Activated CD8-positive, alpha-beta memory T cell treated with anti-CD3 and anti-CD28 coated beads for 4 hours (primary cell): ENCODE measurements at regions not wholly inside any gene's neighbourhood (a gene's known extent, or its start where the extent isn't known, plus 50 kb on each side); places are given as distances from the start of the nearest gene placed in this dataset.

ENCODE experiments used
- DNase-seq, 2 donors: peaks; one replicate each; pipeline ENCODE4 v3.0.0-alpha.2; 2020; ENCODE audit warnings: low read depth in 2 of 2

GRCh38 chr2:145065342-145065741, 545.4 kb upstream of the ZEB2 start:
- DNase-seq: no peak

GRCh38 chr2:145064511-145064910, 544.6 kb upstream of the ZEB2 start:
- DNase-seq: no peak

- no peak for DNase-seq
These were observed 541.0 kb upstream of the ZEB2 start for GRCh38 chr2:145060876-145061275.

- DNase-seq: no peak
These were observed 540.0 kb upstream of the ZEB2 start for GRCh38 chr2:145059914-145060313.

- DNase-seq: no peak
These were observed 539.4 kb upstream of the ZEB2 start for GRCh38 chr2:145059343-145059742.

GRCh38 chr2:145058457-145058856, 538.5 kb upstream of the ZEB2 start:
- DNase-seq: no peak

- no peak for DNase-seq
These were observed 535.7 kb upstream of the ZEB2 start for GRCh38 chr2:145055651-145056050.

GRCh38 chr2:145050134-145050533, 530.2 kb upstream of the ZEB2 start:
- no peak for DNase-seq

GRCh38 chr2:145049475-145049874, 529.6 kb upstream of the ZEB2 start:
- no peak for DNase-seq

GRCh38 chr2:145047554-145047953, 527.6 kb upstream of the ZEB2 start:
- DNase-seq: no peak

- DNase-seq: no peak
These were observed 524.6 kb upstream of the ZEB2 start for GRCh38 chr2:145044491-145044890.

GRCh38 chr2:145043399-145043834, 523.5 kb upstream of the ZEB2 start:
- no peak for DNase-seq

GRCh38 chr2:145041706-145042105, 521.8 kb upstream of the ZEB2 start:
- no peak for DNase-seq

- DNase-seq: no peak
These were observed 520.5 kb upstream of the ZEB2 start for GRCh38 chr2:145040433-145040832.

- DNase-seq: no peak
These were observed 518.2 kb upstream of the ZEB2 start for GRCh38 chr2:145038041-145038525.

GRCh38 chr2:145036421-145037011, 516.6 kb upstream of the ZEB2 start:
- no peak for DNase-seq

- DNase-seq: no peak
These were observed 514.6 kb upstream of the ZEB2 start for GRCh38 chr2:145034511-145034910.

- no peak for DNase-seq
These were observed 513.5 kb upstream of the ZEB2 start for GRCh38 chr2:145033438-145033837.

GRCh38 chr2:145032791-145033190, 512.9 kb upstream of the ZEB2 start:
- DNase-seq: no peak

GRCh38 chr2:145029873-145030272, 510.0 kb upstream of the ZEB2 start:
- DNase-seq: no peak

GRCh38 chr2:145029081-145029480, 509.2 kb upstream of the ZEB2 start:
- no peak for DNase-seq

GRCh38 chr2:145028101-145028920, 508.4 kb upstream of the ZEB2 start:
- no peak for DNase-seq
